Prostate gland (tissue), 2 donors: ENCODE measurements at regions not wholly inside any gene's neighbourhood (a gene's known extent, or its start where the extent isn't known, plus 50 kb on each side); places are given as distances from the start of the nearest gene placed in this dataset.

Experiments
- POLR2A ChIP-seq: fragments of 450-650 bp; IDR thresholded peaks from one replicate; pipeline ENCODE4 v1.6.1; 2016; ENCODE audit warnings: antibody characterized with exemption, mild to moderate bottlenecking
- POLR2AphosphoS5 ChIP-seq: sonication (generic); formaldehyde crosslinking; IDR thresholded peaks from one replicate; pipeline ENCODE4 v1.6.1; 2017; ENCODE audit warnings: antibody characterized with exemption
- TF ChIP-seq, protein P1 (sequence below), 4 experiments: fragments of 200-600 bp in 2 of 4; fragments of 450-650 bp in 2 of 4; sonication (generic) in 2 of 4; IDR thresholded peaks; 1 replicate in 3 of 4; 2 replicates in 1 of 4; pipeline ENCODE4 v1.5.1; 2016 to 2019; ENCODE audit warnings: antibody characterized with exemption in 4 of 4, mild to moderate bottlenecking in 2 of 4, moderate library complexity in 2 of 4

DNA sequence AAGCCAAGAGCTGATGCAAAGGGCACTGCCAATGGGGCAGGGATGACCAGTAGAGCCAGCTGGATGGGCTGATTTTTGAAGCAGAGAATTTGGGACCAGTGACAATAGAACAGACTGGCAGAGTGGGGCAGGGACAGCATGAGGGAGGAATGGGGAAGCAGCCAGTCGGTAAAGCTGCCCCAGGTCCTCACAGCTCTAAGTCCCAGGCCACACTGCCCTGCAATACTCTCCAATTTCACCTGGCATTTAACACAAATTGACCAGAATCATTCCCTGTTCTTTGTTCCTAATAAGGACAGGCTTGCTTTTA is 186.9 kb downstream of the CTTN start:
- TF ChIP-seq, protein P1, sequence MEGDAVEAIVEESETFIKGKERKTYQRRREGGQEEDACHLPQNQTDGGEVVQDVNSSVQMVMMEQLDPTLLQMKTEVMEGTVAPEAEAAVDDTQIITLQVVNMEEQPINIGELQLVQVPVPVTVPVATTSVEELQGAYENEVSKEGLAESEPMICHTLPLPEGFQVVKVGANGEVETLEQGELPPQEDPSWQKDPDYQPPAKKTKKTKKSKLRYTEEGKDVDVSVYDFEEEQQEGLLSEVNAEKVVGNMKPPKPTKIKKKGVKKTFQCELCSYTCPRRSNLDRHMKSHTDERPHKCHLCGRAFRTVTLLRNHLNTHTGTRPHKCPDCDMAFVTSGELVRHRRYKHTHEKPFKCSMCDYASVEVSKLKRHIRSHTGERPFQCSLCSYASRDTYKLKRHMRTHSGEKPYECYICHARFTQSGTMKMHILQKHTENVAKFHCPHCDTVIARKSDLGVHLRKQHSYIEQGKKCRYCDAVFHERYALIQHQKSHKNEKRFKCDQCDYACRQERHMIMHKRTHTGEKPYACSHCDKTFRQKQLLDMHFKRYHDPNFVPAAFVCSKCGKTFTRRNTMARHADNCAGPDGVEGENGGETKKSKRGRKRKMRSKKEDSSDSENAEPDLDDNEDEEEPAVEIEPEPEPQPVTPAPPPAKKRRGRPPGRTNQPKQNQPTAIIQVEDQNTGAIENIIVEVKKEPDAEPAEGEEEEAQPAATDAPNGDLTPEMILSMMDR (IDR thresholded peaks at IDR 0.05) = no peak
- TF ChIP-seq POLR2A = no peak
- no peak for TF ChIP-seq POLR2AphosphoS5
